ENCODE measurements at regions not wholly inside any gene's neighbourhood (a gene's known extent, or its start where the extent isn't known, plus 50 kb on each side); places are given as distances from the start of the nearest gene placed in this dataset.
"Not testable (repeated sequence)": the region's sequence is repeated elsewhere in the genome, so short reads cannot be mapped to it uniquely, and the experiment has no call there.

DNA sequence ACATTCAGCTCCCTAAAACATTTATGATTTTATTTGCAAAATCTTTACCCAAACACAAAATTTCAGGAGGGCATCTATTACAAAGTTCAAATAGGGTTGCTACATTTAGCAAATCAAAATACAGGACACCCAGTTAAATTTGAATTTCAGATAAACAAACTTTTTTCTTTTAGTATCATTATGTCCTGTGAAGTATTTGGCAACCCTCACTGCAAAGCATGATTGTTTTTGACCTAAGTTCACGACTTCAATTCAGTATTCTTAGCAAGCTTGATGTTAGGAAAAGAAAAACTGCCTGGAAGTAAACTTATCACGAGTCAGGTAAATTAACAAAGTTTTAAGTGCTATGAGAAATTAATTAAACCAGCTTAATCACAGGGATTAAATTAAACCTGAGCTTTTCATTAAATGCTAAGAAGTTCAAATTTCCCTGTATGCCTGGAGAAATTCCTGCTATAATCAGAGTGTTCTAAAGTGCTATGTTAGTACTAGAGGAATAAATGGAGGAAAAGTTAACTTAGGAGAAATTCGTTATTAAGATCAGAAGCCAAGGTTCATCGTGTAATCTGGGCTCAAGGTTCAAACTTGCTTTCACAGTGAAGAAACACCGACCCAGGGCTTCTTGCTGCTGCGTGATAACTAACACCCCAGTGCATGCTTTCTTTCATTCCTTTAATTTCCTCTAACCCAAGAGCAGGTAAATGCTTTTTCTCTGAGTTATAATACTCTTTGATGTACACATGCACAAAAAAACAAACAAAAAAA lies 298.1 kb downstream of the FOXO1 start:
- no peak for DNase-seq (ENCODE audit: low read depth)

DNA sequence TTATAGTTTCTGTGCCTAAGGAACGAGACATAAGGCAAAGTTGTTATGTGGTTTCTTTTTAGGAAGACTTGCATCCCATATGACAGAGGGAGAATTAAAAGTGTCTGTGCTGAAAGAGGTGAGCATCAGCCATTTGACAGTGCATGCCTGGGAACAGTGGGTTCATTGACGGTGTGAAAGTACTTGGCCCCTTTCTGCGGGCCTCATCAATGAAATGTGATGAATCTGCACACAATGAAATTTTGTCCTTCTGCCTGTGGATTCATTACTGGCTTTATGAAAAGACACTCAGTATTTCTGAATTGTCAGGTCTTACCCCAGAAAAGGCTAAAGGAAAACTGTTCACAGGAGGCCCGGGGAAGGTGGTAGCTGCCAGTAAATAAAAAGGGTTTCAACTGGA lies 295.8 kb downstream of the FOXO1 start:
- no peak for DNase-seq (ENCODE audit: low read depth)

DNA sequence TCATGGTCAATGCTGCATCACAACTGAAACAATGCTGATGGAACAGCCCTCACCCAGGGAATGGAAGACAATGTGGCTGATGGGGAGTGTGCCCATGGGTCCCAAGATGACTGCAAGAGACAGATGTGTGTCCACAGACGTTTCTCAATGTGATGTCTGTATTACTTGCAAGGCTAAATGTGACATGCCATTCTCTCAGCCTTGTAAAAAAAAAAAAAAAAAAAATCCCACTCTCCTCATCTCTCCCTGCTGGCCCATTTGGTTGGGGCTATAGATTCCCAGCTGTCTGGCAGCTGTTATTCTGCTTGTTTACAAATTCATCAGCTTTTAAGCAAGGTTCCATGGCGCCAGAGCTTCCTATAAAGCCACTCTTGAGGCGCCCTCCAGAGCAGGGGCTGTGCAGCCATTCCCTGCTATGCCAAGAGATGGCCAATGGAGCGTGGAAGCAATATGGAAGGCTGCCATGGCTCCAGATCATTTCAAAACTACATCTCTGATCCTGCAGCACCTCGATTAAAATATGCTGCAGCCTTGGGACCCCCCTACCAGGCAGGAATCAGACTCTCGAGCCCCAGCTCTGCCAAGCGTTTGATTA lies 294.8 kb downstream of the FOXO1 start:
- DNase-seq (ENCODE audit: low read depth) = no peak

DNA sequence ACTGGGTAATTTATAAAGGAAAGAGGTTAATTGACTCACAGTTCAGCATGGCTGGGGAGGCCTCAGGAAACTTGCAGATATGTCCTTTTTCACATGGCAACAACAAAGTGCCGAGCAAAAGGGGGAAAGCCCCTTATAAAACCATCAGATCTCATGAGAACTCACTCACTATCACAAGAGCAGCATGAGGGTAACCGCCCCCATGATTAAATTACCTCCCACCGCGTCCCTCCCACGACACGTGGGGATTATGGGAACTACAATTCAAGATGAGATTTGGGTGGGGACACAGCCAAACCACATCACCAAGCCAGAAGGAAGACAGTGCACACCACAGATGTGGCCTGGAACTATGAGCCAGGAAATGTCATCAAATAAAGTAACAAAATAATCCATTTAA lies 292.8 kb downstream of the FOXO1 start:
- DNase-seq (ENCODE audit: low read depth) = not testable (repeated sequence)

DNA sequence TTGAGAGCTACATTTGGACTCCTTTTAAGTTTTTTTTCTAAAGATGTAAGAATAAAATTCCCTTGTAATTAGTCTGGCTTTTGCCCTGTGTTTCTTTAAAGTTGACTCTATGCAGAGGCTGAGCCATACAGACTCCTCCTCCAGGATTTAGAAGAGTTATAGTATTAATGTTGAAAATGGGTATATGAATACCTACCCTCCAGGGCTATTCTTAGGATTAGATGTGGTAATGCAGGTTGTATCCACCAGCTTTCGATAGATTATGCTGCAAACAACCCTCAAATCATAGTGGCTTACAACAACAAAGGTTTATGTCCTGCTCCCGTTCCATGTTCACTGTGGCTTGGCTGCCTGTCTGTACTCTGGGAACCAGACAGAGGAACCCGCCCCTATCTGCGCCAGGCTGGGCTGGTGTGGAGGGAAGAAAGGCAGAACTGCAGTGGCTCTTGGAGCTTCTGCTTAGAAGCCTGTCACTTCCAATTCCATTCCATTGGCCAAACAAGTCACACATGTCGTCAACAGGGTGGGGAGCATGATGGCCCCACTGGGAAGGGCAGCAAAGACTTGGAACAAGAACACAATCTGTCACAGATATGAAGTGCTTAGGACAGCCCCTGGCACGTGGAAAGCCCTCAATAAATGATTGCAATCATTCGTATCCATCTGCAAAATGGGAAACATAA lies 290.8 kb downstream of the FOXO1 start:
- DNase-seq (ENCODE audit: low read depth) = no peak

DNA sequence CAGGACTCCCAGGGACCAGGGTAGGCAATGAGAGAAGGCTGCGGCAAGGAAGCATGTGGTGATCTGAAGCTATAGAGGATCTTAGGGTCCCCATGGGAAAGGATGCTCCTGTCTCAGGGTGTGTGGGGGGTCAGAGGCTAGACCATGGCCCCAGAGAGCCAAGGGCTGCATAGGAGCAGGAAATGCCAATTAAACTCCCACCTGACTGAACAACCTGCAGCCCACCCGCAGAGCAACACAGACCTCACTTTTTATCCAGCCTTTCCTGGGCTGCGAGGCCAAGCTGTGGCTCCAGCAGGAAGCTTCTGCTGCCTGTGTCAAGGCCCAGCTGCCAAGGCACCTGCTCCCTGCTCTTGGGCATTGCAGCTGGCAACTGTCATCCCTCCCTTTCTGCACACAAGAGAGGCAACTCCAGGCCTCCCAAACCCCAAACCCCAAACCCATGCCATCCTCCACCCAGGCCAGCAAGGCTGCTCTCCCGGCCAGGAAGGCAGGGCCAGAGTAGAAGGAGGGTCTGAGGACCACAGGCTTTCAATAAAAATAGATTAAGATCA lies 290.1 kb downstream of the FOXO1 start:
- no peak for DNase-seq (ENCODE audit: low read depth)

DNA sequence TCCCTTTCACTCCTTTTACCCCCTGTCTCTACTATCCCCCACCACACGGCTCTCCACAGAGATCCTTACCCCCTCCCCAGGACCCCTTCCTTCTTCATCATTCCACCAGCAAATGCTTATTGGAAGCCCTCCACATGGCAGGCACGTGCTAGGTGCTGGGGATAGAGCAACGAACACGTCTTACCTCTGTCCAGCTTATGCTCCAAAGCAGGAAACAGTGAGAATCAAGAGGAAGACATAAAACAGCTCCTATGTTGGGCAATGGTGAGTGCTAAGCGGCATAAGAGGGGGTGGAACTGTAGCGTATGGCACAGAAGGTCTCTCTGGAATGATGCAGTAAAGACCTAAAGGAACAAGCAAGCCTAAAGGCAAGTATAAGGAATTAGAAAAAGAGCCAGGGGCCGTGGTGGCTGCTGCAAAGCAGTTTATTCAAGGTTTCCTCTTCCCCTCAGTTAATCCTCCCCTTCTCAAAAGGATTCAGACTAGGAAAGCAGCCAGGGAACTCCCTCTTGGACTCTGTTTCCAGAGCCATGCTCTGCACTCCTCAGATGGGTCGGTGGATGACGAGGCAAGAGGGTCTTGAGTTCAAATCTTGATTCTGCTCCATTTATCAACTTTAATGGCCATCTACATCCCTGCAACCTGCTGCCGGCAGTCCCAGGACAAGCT lies 289.4 kb downstream of the FOXO1 start:
- no peak for DNase-seq (ENCODE audit: low read depth)

DNA sequence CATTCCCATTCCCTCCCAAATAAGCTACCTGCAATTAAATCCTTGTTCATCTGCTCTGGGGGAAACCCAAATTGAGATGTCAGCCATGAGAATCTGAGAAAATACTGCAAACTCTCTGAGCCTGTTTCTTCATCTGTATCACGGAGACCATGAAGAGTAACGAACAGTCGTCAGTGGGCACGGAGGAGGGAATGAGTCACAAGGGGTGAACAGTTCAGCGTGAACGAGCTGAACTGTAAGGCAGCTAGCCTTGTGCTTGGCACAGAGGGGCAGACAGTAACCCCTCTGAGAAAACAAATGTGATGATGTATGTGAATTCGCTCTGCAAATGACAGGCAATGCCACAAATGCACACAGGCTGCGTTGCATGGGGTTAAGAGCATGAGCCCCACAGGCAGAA lies 288.7 kb downstream of the FOXO1 start:
- no peak for DNase-seq (ENCODE audit: low read depth)

DNA sequence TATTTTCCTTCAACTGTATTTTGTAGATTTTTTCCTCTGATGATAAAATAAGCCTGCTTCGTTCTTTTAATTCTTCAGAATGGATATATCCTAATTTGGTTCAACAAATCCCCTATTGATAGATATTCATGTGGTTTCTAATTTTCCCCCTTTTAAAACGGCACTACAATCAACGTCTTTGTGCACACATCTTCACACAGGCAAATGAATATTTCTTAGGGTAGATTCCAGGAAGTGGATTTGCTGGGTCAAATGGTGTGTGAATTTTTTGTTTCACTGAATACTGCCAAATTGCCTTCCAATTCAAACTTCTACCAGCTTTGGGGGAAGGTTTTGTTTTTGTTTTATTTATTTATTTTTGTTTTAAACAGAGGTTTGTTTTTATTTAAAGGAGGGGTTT lies 287.2 kb downstream of the FOXO1 start:
- no peak for DNase-seq (ENCODE audit: low read depth)

DNA sequence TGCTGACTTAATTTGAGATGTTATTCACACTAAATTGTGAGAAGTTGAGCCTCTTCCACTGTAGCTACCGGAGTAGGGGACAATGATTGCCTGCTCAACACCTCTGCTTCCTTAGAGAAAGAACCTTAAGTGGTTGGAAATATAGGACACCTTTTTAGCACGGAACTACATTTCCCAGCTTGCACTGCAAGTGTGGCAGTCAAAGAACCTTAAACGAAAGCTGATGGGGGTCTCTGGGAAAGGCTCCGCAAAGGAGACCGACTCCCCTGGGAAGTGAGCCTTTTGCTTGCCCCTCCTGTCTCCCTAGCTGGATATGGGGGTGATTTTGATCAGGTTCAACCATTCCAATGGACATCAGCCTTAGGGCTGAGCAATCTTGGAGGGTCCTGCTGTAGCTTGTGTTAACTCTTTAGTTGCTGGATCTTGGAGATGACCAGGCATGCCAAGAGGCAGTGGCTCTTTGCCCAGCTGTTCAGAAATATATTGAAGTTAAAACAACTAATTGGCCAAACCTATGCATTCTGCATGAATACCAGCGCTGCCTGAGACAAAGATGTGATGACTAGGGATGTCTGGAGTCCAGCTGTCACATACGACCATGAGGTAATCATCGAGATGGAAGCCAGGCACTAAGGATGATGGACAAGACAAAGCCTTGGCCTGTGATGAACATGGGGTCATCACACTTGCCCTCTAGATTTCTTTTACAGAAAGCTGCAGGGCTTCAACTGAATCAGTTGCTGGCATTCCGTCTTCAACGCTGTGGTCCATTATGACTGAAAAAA lies 286.5 kb downstream of the FOXO1 start:
- no peak for DNase-seq (ENCODE audit: low read depth)

DNA sequence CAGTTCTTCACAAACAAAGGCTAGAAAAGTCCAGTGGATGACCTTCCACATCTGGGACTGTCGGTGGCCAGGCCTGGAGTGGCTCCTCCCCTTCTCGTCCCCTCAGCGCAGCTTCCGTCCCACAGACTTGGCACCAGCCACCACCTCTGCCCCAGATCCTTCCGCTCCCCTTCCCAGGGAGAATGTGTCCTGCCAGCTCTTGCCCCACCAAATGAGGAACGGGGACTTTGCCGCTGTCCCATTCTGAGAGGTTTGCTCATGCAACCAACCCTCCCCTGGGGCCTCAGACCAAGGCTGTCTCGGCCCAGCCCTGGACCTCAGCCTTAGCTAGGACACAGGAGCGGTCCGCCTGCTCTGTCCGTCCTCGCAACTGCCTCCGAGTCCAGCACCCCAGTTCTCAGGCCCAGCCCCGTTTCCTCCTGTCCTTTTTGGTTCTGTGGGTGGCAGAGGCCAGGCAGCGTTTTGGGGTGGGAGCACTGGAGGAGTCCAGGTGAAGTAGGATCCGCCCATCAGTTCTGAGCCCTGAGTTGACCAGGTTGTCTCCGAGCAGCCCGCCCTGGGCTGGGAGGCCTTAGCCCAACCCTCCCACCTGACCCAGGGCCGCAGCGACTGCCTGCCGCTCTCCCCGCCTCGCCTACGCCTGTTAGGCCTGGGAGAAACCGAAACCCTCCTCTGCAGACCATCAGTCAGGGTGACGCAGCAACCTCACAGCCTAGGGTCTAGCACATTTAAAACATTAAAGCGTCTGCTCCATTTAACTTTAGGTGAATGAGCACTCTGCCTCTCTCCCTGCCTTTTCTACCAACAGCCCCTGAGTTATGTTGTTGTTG lies 284.3 kb downstream of the FOXO1 start:
- DNase-seq (ENCODE audit: low read depth) = no peak

DNA sequence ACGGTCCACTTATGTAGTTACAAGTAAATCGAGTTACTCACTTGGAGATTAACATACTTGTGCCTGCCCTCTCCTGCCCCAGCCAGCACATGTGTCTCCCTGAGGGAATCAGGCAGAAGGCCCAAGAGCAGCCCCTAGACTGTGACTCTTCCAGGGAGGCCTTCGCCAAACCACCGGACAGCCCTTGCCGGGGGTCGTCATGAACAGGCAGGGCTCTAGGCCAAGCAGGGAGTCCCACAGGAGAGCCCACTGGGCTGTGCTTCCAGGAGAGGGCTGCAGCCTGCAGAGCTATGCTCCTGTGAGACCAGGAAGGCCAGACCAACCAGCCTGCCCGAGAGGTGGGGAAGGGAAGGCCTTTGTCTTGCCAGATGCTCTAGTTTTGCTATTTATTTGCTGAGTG lies 283.3 kb downstream of the FOXO1 start:
- no peak for DNase-seq (ENCODE audit: low read depth)

DNA sequence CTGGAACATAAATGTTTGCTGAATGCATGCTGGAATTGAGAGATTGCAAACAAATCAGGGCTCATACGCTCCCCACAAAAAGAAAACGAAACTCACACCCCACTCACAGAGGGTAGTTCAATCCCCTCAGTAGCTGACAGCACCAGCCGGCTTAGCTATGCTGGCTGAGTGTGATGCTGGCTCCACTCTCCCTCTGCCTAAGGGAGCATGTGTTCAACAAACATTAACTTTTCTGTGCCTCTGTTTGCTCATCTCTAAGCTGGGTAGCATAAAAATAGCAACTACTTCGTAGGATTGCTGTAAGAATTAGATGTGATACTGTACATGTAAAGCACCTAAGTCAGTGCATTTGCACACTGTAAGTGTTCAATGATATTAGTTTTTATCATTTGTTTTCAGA lies 282.6 kb downstream of the FOXO1 start:
- no peak for DNase-seq (ENCODE audit: low read depth)

DNA sequence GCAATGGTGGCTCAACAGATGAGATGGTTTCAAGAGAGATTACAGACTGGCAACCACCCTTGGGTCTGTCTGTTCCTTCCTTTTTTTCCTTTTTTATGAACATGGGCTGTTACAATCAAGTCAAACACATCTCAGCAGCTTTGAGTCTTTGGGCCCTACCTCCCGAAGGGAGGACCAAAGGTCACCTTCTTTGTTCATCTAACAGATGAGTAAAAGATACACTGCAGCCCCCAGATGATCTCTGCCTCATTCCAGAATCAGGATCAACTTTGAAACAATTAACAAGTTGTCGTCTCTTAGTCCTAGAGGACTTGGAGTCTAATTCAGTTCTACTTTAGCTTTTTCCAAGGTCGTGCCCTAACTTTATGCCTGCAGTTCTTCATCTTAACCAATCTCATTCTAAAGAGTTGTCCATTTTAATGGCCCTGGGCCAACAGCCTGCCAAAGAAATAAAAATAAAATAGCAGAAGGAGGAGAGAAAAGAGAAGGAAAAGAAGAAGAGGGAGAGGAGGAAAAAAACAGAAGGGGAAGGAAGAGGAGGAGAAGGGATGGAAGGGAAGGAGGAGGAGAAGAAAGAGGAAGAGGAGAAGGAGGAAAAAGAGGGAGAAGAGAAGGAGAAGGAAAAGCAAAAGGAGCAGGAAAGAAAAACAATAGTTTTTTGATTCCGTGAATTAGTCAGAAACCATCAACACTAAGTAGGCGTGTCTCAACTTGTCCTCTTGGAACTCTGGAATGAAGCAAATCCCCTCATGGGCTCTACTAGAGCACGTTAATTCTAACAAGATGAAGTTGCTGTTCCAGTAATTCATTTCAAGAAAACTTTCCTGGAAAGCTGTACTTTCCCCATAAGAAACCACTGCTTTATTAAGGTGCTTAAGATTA lies 281.2 kb downstream of the FOXO1 start:
- DNase-seq (ENCODE audit: low read depth) = no peak

DNA sequence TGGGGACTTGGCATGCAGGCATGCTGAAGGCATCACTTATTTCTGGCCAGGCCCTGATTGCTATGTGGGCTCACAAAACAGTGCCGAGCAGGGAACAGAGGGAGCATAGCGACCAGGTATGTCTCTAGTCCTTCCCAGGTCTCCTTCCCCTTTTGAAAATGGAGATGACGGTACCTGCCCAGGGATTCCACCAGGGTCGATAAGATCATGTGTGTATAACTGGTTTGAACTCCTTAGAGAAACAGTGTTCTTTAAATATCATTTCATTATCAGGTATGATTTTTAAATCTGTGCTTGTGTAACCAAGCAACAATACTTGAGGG lies 280.6 kb downstream of the FOXO1 start:
- no peak for DNase-seq (ENCODE audit: low read depth)

DNA sequence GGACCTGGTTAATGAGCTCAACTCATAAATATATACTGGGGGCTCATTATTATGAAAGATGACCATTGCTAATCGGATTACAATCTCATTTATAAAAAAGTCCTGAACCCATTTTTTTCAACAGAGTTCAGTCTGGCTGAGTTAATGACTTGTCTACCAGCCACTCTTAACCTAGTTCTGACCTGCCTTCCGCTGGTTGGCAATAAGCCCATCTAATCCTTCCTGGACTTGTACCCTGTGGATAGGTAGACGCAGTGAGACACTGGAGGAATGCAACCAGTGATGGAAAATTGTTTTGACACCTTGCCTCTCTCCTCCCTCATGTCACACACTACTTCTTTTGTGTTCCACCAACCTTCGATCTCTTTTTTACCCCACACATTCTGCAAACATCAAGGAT lies 279.9 kb downstream of the FOXO1 start:
- no peak for DNase-seq (ENCODE audit: low read depth)

DNA sequence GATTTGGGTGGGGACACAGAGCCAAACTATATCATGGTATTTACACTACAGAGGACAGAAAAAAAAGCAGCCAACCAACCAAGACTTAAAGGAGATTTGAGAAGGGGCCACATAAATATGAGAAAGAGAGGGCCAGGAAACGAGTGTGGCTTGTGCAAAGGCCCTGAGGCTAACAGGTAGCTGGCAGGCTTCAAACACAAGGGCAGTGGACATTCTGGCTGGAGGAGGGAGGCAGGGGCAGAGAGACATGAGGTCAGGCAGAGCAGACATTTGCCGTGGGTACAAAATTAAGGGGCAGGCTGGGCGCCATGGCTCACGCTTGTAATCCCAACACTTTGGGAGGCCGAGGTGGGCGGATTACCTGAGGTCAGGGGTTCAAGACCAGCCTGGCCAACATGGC lies 278.7 kb downstream of the FOXO1 start:
- DNase-seq (ENCODE audit: low read depth) = no peak

DNA sequence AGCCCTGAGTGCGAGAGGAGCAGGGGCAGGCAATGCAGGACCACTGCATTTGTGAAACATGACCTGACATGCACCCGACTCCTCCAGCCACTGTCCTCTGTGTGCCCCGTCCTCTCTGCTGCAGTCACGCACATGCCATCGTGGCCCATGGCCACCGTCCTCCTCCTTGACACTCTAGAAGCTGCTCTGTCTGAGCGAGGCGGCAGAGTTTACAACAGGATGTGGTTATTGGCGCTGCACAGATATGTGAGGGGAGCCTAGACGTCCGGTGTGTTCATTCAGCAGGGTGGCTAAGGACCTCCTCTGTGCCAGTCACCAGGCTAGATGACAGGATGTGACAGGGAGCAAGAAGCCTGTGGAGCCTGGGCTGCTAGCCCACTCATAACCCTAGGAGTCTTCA lies 277.8 kb downstream of the FOXO1 start:
- DNase-seq (ENCODE audit: low read depth) = no peak

DNA sequence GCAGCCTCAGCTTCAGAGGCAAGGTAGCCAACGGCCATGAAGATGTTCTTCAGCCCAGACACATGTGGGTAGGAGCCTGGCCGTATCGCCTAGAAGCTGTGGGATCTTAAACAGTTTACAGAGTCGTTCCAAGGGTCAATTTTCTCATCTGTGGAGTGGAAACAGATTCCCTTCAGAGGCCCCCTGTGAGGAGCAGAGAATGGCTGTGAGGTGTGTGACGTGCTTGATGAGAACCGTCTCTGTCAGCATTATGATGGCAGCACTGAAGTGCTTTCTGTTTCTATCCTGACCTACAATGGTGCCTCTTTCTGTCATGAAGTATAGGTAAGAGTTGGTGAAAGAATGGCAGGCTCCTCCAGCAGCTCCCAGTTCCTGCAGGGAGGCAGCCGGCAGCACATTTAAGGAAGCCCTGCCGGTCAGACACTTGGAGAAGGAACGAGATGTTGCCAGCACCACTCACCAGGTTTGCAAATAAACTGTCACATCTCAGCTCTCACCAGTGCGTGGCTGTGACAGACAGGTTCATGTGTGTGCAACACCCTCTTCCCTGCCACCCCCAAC lies 277.3 kb downstream of the FOXO1 start:
- DNase-seq (ENCODE audit: low read depth) = no peak

DNA sequence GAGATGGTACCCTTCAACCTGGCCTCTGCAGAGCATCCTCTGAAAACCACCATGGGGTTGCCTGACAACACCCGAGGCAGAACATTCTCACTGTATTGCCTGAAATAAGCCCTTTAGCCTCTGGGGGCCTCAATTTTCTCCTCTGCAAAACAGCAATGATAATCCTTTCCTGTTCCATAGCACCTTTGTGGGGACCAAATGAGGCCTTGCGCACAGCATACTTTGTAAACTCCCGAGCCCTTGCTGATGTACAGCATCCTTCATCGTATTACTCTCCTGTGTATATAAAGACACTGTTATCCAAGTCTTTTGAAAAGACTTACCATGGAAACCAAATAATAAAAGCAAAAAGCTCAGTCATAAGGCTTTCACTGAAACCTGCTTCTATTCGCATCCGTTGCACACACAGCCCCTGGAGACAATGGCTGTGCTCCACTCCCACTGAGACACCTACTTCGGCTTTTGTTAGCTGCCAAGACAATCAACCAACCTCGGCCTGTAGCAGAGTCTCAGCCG lies 276.0 kb downstream of the FOXO1 start:
- no peak for DNase-seq (ENCODE audit: low read depth)

Data from fibroblast of the conjunctiva (primary cell).